IMR-90 (cell line): ENCODE measurements at regions not wholly inside any gene's neighbourhood (a gene's known extent, or its start where the extent isn't known, plus 50 kb on each side); places are given as distances from the start of the nearest gene placed in this dataset.

Source experiments
- ATAC-seq: fragments of 200-7000 bp; cut with Tn5 transposase; 2 replicates; pipeline ENCODE4 v1.9.1; 2020; ENCODE audit warnings: low read depth, mild to moderate bottlenecking, moderate library complexity
- BruUV-seq: library from RNA; stranded (reverse); fragments of 400-500 nt; replicated peaks from 2 replicates; lab custom pipeline; 2021; lab: Mats Ljungman, UMichigan
- CTCF ChIA-PET: fragments of 300-600 bp; formaldehyde crosslinking; extraction: SDS; loops from one replicate; lab custom pipeline; 2021; ENCODE audit warnings: antibody characterized with exemption; lab: Yijun Ruan, JAX
- POLR2A ChIA-PET: fragments of 300-600 bp; sonication (Branson Sonifier 250); formaldehyde crosslinking; loops from one replicate; lab custom pipeline; 2022; ENCODE audit warnings: antibody characterized with exemption; ENCODE audit not compliant: unreplicated experiment; lab: Charles Lee
- DNase-seq: peaks from one replicate; pipeline ENCODE4 v3.0.0; 2013
- H2AFZ ChIP-seq: replicated peaks from 2 replicates; pipeline ENCODE3; 2013; ENCODE audit warnings: low read length, mild to moderate bottlenecking; ENCODE audit not compliant: poor library complexity
- H2AK5ac ChIP-seq: 2 replicates; pipeline ENCODE4 v1.6.1; 2013; ENCODE audit warnings: low read depth, low read length, inconsistent platforms
- H2AK9ac ChIP-seq: replicated peaks from 2 replicates; pipeline ENCODE3; 2013; ENCODE audit warnings: mild to moderate bottlenecking, low read depth, low read length, moderate library complexity; ENCODE audit not compliant: poor library complexity
- H2BK120ac ChIP-seq: 2 replicates; pipeline ENCODE4 v1.6.1; 2013; ENCODE audit warnings: low read depth, low read length, inconsistent platforms
- H2BK15ac ChIP-seq: 3 replicates; pipeline ENCODE4 v1.6.1; 2013; ENCODE audit warnings: low read depth, low read length, inconsistent platforms
- H2BK20ac ChIP-seq: 2 replicates; pipeline ENCODE4 v1.6.1; 2013; ENCODE audit warnings: low read depth, mild to moderate bottlenecking, inconsistent platforms, low read length, moderate library complexity
- H2BK5ac ChIP-seq: 2 replicates; pipeline ENCODE4 v1.6.1; 2013; ENCODE audit warnings: mild to moderate bottlenecking, low read depth, low read length, inconsistent platforms; ENCODE audit not compliant: poor library complexity, severe bottlenecking
- H3K14ac ChIP-seq: replicated peaks from 2 replicates; pipeline ENCODE4 v1.6.1; 2013; ENCODE audit warnings: low read depth, low read length, inconsistent platforms
- H3K18ac ChIP-seq: 2 replicates; pipeline ENCODE4 v1.6.1; 2013; ENCODE audit warnings: low read depth, low read length, control low read depth
- H3K23ac ChIP-seq: 2 replicates; pipeline ENCODE4 v1.6.1; 2013; ENCODE audit warnings: low read depth, low read length, inconsistent platforms
- H3K27ac ChIP-seq: 2 replicates; pipeline ENCODE4 v1.5.1; 2013; ENCODE audit warnings: mild to moderate bottlenecking, control low read depth, low read length; ENCODE audit not compliant: insufficient read depth
- H3K27me3 ChIP-seq: 2 replicates; pipeline ENCODE4 v1.6.1; 2013; ENCODE audit warnings: low read length; ENCODE audit not compliant: control insufficient read depth, insufficient read depth
- H3K36me3 ChIP-seq: 2 replicates; pipeline ENCODE4 v1.6.1; 2013; ENCODE audit warnings: low read length, mixed read lengths; ENCODE audit not compliant: control insufficient read depth, insufficient read depth
- H3K4ac ChIP-seq: 2 replicates; pipeline ENCODE4 v1.6.1; 2013; ENCODE audit warnings: low read depth, low read length, inconsistent platforms
- H3K4me1 ChIP-seq: 2 replicates; pipeline ENCODE4 v1.6.1; 2013; ENCODE audit warnings: low read length, mixed read lengths; ENCODE audit not compliant: control insufficient read depth, insufficient read depth
- H3K4me2 ChIP-seq: 2 replicates; pipeline ENCODE4 v1.6.1; 2013; ENCODE audit warnings: low read depth, mild to moderate bottlenecking, control low read depth, low read length, moderate library complexity
- H3K4me3 ChIP-seq: 2 replicates; pipeline ENCODE4 v1.5.1; 2013; ENCODE audit warnings: low read depth, mild to moderate bottlenecking, control low read depth, low read length, moderate library complexity; ENCODE audit not compliant: insufficient read depth
- H3K56ac ChIP-seq: 2 replicates; pipeline ENCODE4 v1.6.1; 2013; ENCODE audit warnings: low read length, inconsistent platforms; ENCODE audit not compliant: insufficient read depth; ENCODE audit errors: extremely low read depth
- H3K79me1 ChIP-seq, 2 experiments: 2 replicates each; pipeline ENCODE4 v1.6.1; 2013; ENCODE audit warnings: low read length in 2 of 2, inconsistent platforms in 1 of 2, low read depth in 1 of 2
- H3K9ac ChIP-seq: 2 replicates; pipeline ENCODE4 v1.6.1; 2013; ENCODE audit warnings: low read depth, low read length, control low read depth
- H3K9me1 ChIP-seq: 2 replicates; pipeline ENCODE4 v1.6.1; 2013; ENCODE audit warnings: low read length, inconsistent platforms; ENCODE audit not compliant: insufficient read depth
- H3K9me3 ChIP-seq: 2 replicates; pipeline ENCODE4 v1.6.1; 2013; ENCODE audit warnings: low read length; ENCODE audit not compliant: control insufficient read depth, insufficient read depth
- H4K20me1 ChIP-seq: 2 replicates; pipeline ENCODE4 v1.6.1; 2013; ENCODE audit warnings: low read length, inconsistent platforms; ENCODE audit not compliant: insufficient read depth
- H4K5ac ChIP-seq: 2 replicates; pipeline ENCODE4 v1.6.1; 2013; ENCODE audit warnings: mild to moderate bottlenecking, low read depth, low read length, control low read depth
- H4K8ac ChIP-seq, 2 experiments: 2 replicates each; pipeline ENCODE4 v1.6.1; 2013; ENCODE audit warnings: low read depth in 2 of 2, low read length in 2 of 2, control low read depth in 1 of 2, inconsistent platforms in 1 of 2
- H4K91ac ChIP-seq: 2 replicates; pipeline ENCODE4 v1.6.1; 2013; ENCODE audit warnings: low read depth, low read length, inconsistent platforms; ENCODE audit not compliant: insufficient read depth
- CHD1 ChIP-seq: IDR thresholded peaks from 2 replicates; pipeline ENCODE4 v1.6.1; 2012; ENCODE audit warnings: low read depth, low read length, improper control_type of control experiment
- CTCF ChIP-seq: conservative IDR thresholded peaks from 2 replicates; pipeline ENCODE4 v1.5.1; 2012; ENCODE audit warnings: mild to moderate bottlenecking, low read depth, low read length, improper control_type of control experiment
- FOS ChIP-seq: fragments of 150-350 bp; IDR thresholded peaks from 2 replicates; pipeline ENCODE4 v1.6.1; 2016; ENCODE audit warnings: low read depth, low read length
- MAFK ChIP-seq: IDR thresholded peaks from 2 replicates; pipeline ENCODE4 v1.6.1; 2012; ENCODE audit warnings: low read depth, low read length, improper control_type of control experiment
- MAZ ChIP-seq: IDR thresholded peaks from 2 replicates; pipeline ENCODE4 v1.6.1; 2012; ENCODE audit warnings: low read depth, mild to moderate bottlenecking, low read length, improper control_type of control experiment, moderate library complexity, borderline replicate concordance
- MXI1 ChIP-seq: IDR thresholded peaks from 2 replicates; pipeline ENCODE4 v1.6.1; 2012; ENCODE audit warnings: low read depth, mild to moderate bottlenecking, low read length, moderate library complexity, borderline replicate concordance
- POLR2A ChIP-seq: IDR thresholded peaks from 2 replicates; pipeline ENCODE4 v1.6.1; 2012; ENCODE audit warnings: mild to moderate bottlenecking, low read depth, low read length
- RAD21 ChIP-seq: IDR thresholded peaks from 2 replicates; pipeline ENCODE4 v1.6.1; 2012; ENCODE audit warnings: low read length, improper control_type of control experiment
- RFX5 ChIP-seq: IDR thresholded peaks from 2 replicates; pipeline ENCODE4 v1.8.0; 2012; ENCODE audit warnings: low read depth, mild to moderate bottlenecking, low read length, moderate library complexity
- SMC3 ChIP-seq: fragments of 150-350 bp; IDR thresholded peaks from 2 replicates; pipeline ENCODE4 v1.6.1; 2016; ENCODE audit warnings: low read depth, mild to moderate bottlenecking, antibody characterized with exemption, low read length, moderate library complexity
- whole genome bisulfite sequencing, 2 experiments: methylation state at CpG; one replicate each; pipeline versions ENCODE4 v1.1.5 to v1.1.7; 2013; ENCODE audit warnings: missing lambda C conversion rate in 2 of 2; ENCODE audit not compliant: insufficient read length in 1 of 2; ENCODE audit errors: extremely low coverage in 2 of 2; 5-methylcytosine and 5-hydroxymethylcytosine counted together
- dilution Hi-C: fragments of 300-500 bp; cut with HindIII; formaldehyde crosslinking; loops from one replicate; pipeline ENCODE4 v1.14.3; 2018; ENCODE audit warnings: low sequenced_read_pairs; ENCODE audit not compliant: unreplicated experiment
- in situ Hi-C: fragments of 300-500 bp; cut with MboI; formaldehyde crosslinking; loops from 3 replicates; pipeline ENCODE4 v1.14.3; 2019; ENCODE audit warnings: low sequenced_read_pairs, inconsistent platforms, mixed read lengths
- intact Hi-C: fragments of 100-400 bp; cut with micrococcal nuclease; formaldehyde crosslinking; loops from 2 replicates; pipeline ENCODE4 v1.10.0; 2022
- TF ChIP-seq, protein P1 (sequence below): fragments of 150-350 bp; IDR thresholded peaks from 2 replicates; pipeline ENCODE4 v1.6.1; 2017; ENCODE audit warnings: mild to moderate bottlenecking, antibody characterized with exemption, low read length, low read depth

DNA sequence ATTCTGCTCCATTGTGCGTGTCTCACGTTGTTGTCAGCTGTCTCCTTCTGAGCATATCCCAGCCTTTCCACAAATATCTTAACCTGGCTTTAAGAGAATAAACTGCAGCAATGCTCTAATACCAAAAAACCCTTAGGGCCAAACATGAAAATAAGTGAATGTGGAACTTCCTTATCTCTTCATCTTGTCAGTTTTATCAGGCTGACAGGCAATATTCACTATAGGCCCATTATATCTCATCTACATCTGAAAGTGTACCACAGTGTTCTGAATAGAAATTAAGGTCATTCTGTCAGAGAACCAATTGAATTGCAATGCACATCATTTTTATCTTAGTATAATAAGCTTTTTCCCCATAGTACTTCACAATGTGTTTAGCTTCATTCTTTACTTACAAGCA lies 933.1 kb upstream of the FBXO33 start:
- H3K9ac ChIP-seq = no peak overlapping the region
- in situ Hi-C loops = no loop called here
- WGBS, 2 experiments = no CpG with 5 or more reads among the region's 2 CpGs
- ChIA-PET CTCF (no interaction called here), POLR2A (no interaction called here)
- H2BK120ac ChIP-seq = no peak overlapping the region
- H3K36me3 ChIP-seq = no peaks in the 10 kb centered on the region
- no peak overlapping the region for H3K27ac ChIP-seq
- H4K91ac ChIP-seq = no peak overlapping the region
- H3K4ac ChIP-seq = no peak overlapping the region
- no peak overlapping the region for H2AK9ac ChIP-seq
- H4K5ac ChIP-seq = no peak overlapping the region
- H2AFZ ChIP-seq = no peak overlapping the region
- no peak overlapping the region for H2BK20ac ChIP-seq
- no peak overlapping the region for H2BK15ac ChIP-seq
- intact Hi-C loops = no loop called here
- no peak for ATAC-seq
- H4K20me1 ChIP-seq = no peaks in the 10 kb centered on the region
- H2AK5ac ChIP-seq = no peak overlapping the region
- H3K14ac ChIP-seq = no peak overlapping the region
- TF ChIP-seq MAZ (no peak), CHD1 (no peak), MXI1 (no peak), MAFK (no peak), POLR2A (no peak), RFX5 (no peak), FOS (no peak), RAD21 (no peak), CTCF (no peak), SMC3 (no peak)
- TF ChIP-seq, protein P1, sequence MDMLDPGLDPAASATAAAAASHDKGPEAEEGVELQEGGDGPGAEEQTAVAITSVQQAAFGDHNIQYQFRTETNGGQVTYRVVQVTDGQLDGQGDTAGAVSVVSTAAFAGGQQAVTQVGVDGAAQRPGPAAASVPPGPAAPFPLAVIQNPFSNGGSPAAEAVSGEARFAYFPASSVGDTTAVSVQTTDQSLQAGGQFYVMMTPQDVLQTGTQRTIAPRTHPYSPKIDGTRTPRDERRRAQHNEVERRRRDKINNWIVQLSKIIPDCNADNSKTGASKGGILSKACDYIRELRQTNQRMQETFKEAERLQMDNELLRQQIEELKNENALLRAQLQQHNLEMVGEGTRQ = no peak
- H3K9me1 ChIP-seq = no peaks in the 10 kb centered on the region
- H3K23ac ChIP-seq = no peak overlapping the region
- no peak overlapping the region for H3K4me3 ChIP-seq
- H3K4me2 ChIP-seq = no peak overlapping the region
- BruUV-seq = no TSS peak
- no peak for DNase-seq
- no peak overlapping the region for H3K18ac ChIP-seq
- dilution Hi-C loops = no loop called here
- H3K9me3 ChIP-seq = peaks cover 2% of the 10 kb centered on the region; the same call in 1 of the 2 replicates
- H3K56ac ChIP-seq = no peak overlapping the region
- no peak overlapping the region for H2BK5ac ChIP-seq
- no peaks in the 10 kb centered on the region for H3K4me1 ChIP-seq
- H3K79me1 ChIP-seq = no peaks in the 10 kb centered on the region
- no peak overlapping the region for H4K8ac ChIP-seq
- H3K27me3 ChIP-seq = no peaks in the 10 kb centered on the region
